IMR-90 (cell line): ENCODE measurements at regions not wholly inside any gene's neighbourhood (a gene's known extent, or its start where the extent isn't known, plus 50 kb on each side); places are given as distances from the start of the nearest gene placed in this dataset.

ENCODE experiments used
- ATAC-seq: fragments of 200-7000 bp; cut with Tn5 transposase; 2 replicates; pipeline ENCODE4 v1.9.1; 2020; ENCODE audit warnings: low read depth, mild to moderate bottlenecking, moderate library complexity
- BruUV-seq: library from RNA; stranded (reverse); fragments of 400-500 nt; replicated peaks from 2 replicates; lab custom pipeline; 2021; lab: Mats Ljungman, UMichigan
- CTCF ChIA-PET: fragments of 300-600 bp; formaldehyde crosslinking; extraction: SDS; loops from one replicate; lab custom pipeline; 2021; ENCODE audit warnings: antibody characterized with exemption; lab: Yijun Ruan, JAX
- POLR2A ChIA-PET: fragments of 300-600 bp; sonication (Branson Sonifier 250); formaldehyde crosslinking; loops from one replicate; lab custom pipeline; 2022; ENCODE audit warnings: antibody characterized with exemption; ENCODE audit not compliant: unreplicated experiment; lab: Charles Lee
- DNase-seq: peaks from one replicate; pipeline ENCODE4 v3.0.0; 2013
- H2AFZ ChIP-seq: replicated peaks from 2 replicates; pipeline ENCODE3; 2013; ENCODE audit warnings: low read length, mild to moderate bottlenecking; ENCODE audit not compliant: poor library complexity
- H2AK5ac ChIP-seq: 2 replicates; pipeline ENCODE4 v1.6.1; 2013; ENCODE audit warnings: low read depth, low read length, inconsistent platforms
- H2AK9ac ChIP-seq: replicated peaks from 2 replicates; pipeline ENCODE3; 2013; ENCODE audit warnings: mild to moderate bottlenecking, low read depth, low read length, moderate library complexity; ENCODE audit not compliant: poor library complexity
- H2BK120ac ChIP-seq: 2 replicates; pipeline ENCODE4 v1.6.1; 2013; ENCODE audit warnings: low read depth, low read length, inconsistent platforms
- H2BK15ac ChIP-seq: 3 replicates; pipeline ENCODE4 v1.6.1; 2013; ENCODE audit warnings: low read depth, low read length, inconsistent platforms
- H2BK20ac ChIP-seq: 2 replicates; pipeline ENCODE4 v1.6.1; 2013; ENCODE audit warnings: low read depth, mild to moderate bottlenecking, inconsistent platforms, low read length, moderate library complexity
- H2BK5ac ChIP-seq: 2 replicates; pipeline ENCODE4 v1.6.1; 2013; ENCODE audit warnings: mild to moderate bottlenecking, low read depth, low read length, inconsistent platforms; ENCODE audit not compliant: poor library complexity, severe bottlenecking
- H3K14ac ChIP-seq: replicated peaks from 2 replicates; pipeline ENCODE4 v1.6.1; 2013; ENCODE audit warnings: low read depth, low read length, inconsistent platforms
- H3K18ac ChIP-seq: 2 replicates; pipeline ENCODE4 v1.6.1; 2013; ENCODE audit warnings: low read depth, low read length, control low read depth
- H3K23ac ChIP-seq: 2 replicates; pipeline ENCODE4 v1.6.1; 2013; ENCODE audit warnings: low read depth, low read length, inconsistent platforms
- H3K27ac ChIP-seq: 2 replicates; pipeline ENCODE4 v1.5.1; 2013; ENCODE audit warnings: mild to moderate bottlenecking, control low read depth, low read length; ENCODE audit not compliant: insufficient read depth
- H3K27me3 ChIP-seq: 2 replicates; pipeline ENCODE4 v1.6.1; 2013; ENCODE audit warnings: low read length; ENCODE audit not compliant: control insufficient read depth, insufficient read depth
- H3K36me3 ChIP-seq: 2 replicates; pipeline ENCODE4 v1.6.1; 2013; ENCODE audit warnings: low read length, mixed read lengths; ENCODE audit not compliant: control insufficient read depth, insufficient read depth
- H3K4ac ChIP-seq: 2 replicates; pipeline ENCODE4 v1.6.1; 2013; ENCODE audit warnings: low read depth, low read length, inconsistent platforms
- H3K4me1 ChIP-seq: 2 replicates; pipeline ENCODE4 v1.6.1; 2013; ENCODE audit warnings: low read length, mixed read lengths; ENCODE audit not compliant: control insufficient read depth, insufficient read depth
- H3K4me2 ChIP-seq: 2 replicates; pipeline ENCODE4 v1.6.1; 2013; ENCODE audit warnings: low read depth, mild to moderate bottlenecking, control low read depth, low read length, moderate library complexity
- H3K4me3 ChIP-seq: 2 replicates; pipeline ENCODE4 v1.5.1; 2013; ENCODE audit warnings: low read depth, mild to moderate bottlenecking, control low read depth, low read length, moderate library complexity; ENCODE audit not compliant: insufficient read depth
- H3K56ac ChIP-seq: 2 replicates; pipeline ENCODE4 v1.6.1; 2013; ENCODE audit warnings: low read length, inconsistent platforms; ENCODE audit not compliant: insufficient read depth; ENCODE audit errors: extremely low read depth
- H3K79me1 ChIP-seq, 2 experiments: 2 replicates each; pipeline ENCODE4 v1.6.1; 2013; ENCODE audit warnings: low read length in 2 of 2, inconsistent platforms in 1 of 2, low read depth in 1 of 2
- H3K9ac ChIP-seq: 2 replicates; pipeline ENCODE4 v1.6.1; 2013; ENCODE audit warnings: low read depth, low read length, control low read depth
- H3K9me1 ChIP-seq: 2 replicates; pipeline ENCODE4 v1.6.1; 2013; ENCODE audit warnings: low read length, inconsistent platforms; ENCODE audit not compliant: insufficient read depth
- H3K9me3 ChIP-seq: 2 replicates; pipeline ENCODE4 v1.6.1; 2013; ENCODE audit warnings: low read length; ENCODE audit not compliant: control insufficient read depth, insufficient read depth
- H4K20me1 ChIP-seq: 2 replicates; pipeline ENCODE4 v1.6.1; 2013; ENCODE audit warnings: low read length, inconsistent platforms; ENCODE audit not compliant: insufficient read depth
- H4K5ac ChIP-seq: 2 replicates; pipeline ENCODE4 v1.6.1; 2013; ENCODE audit warnings: mild to moderate bottlenecking, low read depth, low read length, control low read depth
- H4K8ac ChIP-seq, 2 experiments: 2 replicates each; pipeline ENCODE4 v1.6.1; 2013; ENCODE audit warnings: low read depth in 2 of 2, low read length in 2 of 2, control low read depth in 1 of 2, inconsistent platforms in 1 of 2
- H4K91ac ChIP-seq: 2 replicates; pipeline ENCODE4 v1.6.1; 2013; ENCODE audit warnings: low read depth, low read length, inconsistent platforms; ENCODE audit not compliant: insufficient read depth
- BHLHE40 ChIP-seq: fragments of 150-350 bp; IDR thresholded peaks from 2 replicates; pipeline ENCODE4 v1.6.1; 2016; ENCODE audit warnings: mild to moderate bottlenecking, low read depth, low read length
- CEBPB ChIP-seq: IDR thresholded peaks from 2 replicates; pipeline ENCODE4 v1.6.1; 2012; ENCODE audit warnings: low read depth, low read length, improper control_type of control experiment
- CHD1 ChIP-seq: IDR thresholded peaks from 2 replicates; pipeline ENCODE4 v1.6.1; 2012; ENCODE audit warnings: low read depth, low read length, improper control_type of control experiment
- FOS ChIP-seq: fragments of 150-350 bp; IDR thresholded peaks from 2 replicates; pipeline ENCODE4 v1.6.1; 2016; ENCODE audit warnings: low read depth, low read length
- MAFK ChIP-seq: IDR thresholded peaks from 2 replicates; pipeline ENCODE4 v1.6.1; 2012; ENCODE audit warnings: low read depth, low read length, improper control_type of control experiment
- MXI1 ChIP-seq: IDR thresholded peaks from 2 replicates; pipeline ENCODE4 v1.6.1; 2012; ENCODE audit warnings: low read depth, mild to moderate bottlenecking, low read length, moderate library complexity, borderline replicate concordance
- NFE2L2 ChIP-seq: fragments of 150-350 bp; IDR thresholded peaks from 2 replicates; pipeline ENCODE4 v1.6.1; 2016; ENCODE audit warnings: low read depth, mild to moderate bottlenecking, low read length
- RCOR1 ChIP-seq: IDR thresholded peaks from 2 replicates; pipeline ENCODE4 v1.6.1; 2012; ENCODE audit warnings: mild to moderate bottlenecking, low read length, improper control_type of control experiment; ENCODE audit not compliant: insufficient replicate concordance
- SMC3 ChIP-seq: fragments of 150-350 bp; IDR thresholded peaks from 2 replicates; pipeline ENCODE4 v1.6.1; 2016; ENCODE audit warnings: low read depth, mild to moderate bottlenecking, antibody characterized with exemption, low read length, moderate library complexity
- WGBS, 2 experiments: methylation state at CpG; one replicate each; pipeline versions ENCODE4 v1.1.5 to v1.1.7; 2013; ENCODE audit warnings: missing lambda C conversion rate in 2 of 2; ENCODE audit not compliant: insufficient read length in 1 of 2; ENCODE audit errors: extremely low coverage in 2 of 2; 5-methylcytosine and 5-hydroxymethylcytosine counted together
- dilution Hi-C: fragments of 300-500 bp; cut with HindIII; formaldehyde crosslinking; loops from one replicate; pipeline ENCODE4 v1.14.3; 2018; ENCODE audit warnings: low sequenced_read_pairs; ENCODE audit not compliant: unreplicated experiment
- in situ Hi-C: fragments of 300-500 bp; cut with MboI; formaldehyde crosslinking; loops from 3 replicates; pipeline ENCODE4 v1.14.3; 2019; ENCODE audit warnings: low sequenced_read_pairs, inconsistent platforms, mixed read lengths
- intact Hi-C: fragments of 100-400 bp; cut with micrococcal nuclease; formaldehyde crosslinking; loops from 2 replicates; pipeline ENCODE4 v1.10.0; 2022
- TF ChIP-seq, protein P1 (sequence below): fragments of 150-350 bp; IDR thresholded peaks from 2 replicates; pipeline ENCODE4 v1.6.1; 2017; ENCODE audit warnings: mild to moderate bottlenecking, antibody characterized with exemption, low read length, low read depth
- TF ChIP-seq, protein P2 (sequence below): fragments of 150-350 bp; IDR thresholded peaks from 2 replicates; pipeline ENCODE4 v1.6.1; 2016; ENCODE audit warnings: low read depth, mild to moderate bottlenecking, low read length, moderate library complexity, borderline replicate concordance

DNA sequence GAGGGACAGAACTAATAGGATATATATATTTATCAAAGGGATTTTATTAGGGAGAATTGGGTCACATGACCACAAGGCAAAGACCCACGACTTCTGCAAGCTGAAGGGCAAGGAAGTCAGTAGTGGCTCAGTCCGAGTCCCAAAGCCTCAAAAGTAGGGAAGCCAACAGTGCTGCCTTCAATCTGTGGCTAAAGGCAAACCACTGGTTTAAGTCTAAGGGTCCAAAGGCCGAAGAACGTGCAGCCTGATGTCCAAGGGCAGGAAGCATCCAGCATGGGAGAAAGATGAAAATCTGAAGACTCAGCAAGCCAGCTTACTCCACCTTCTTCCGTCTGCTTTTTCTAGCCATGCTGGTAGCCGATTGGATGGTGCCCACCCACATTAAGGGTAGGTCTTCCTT lies 157.9 kb upstream of the CRY1 start:
- ChIA-PET CTCF (no interaction called here), POLR2A (no interaction called here)
- ATAC-seq = no peak
- Histone ChIP-seq H4K91ac (no peak overlapping the region), H3K27ac (no peak overlapping the region), H3K56ac (no peak overlapping the region), H4K8ac (no peak overlapping the region), H2AK9ac (no peak overlapping the region), H4K20me1 (no peaks in the 10 kb centered on the region), H2BK120ac (no peak overlapping the region), H3K36me3 (no peaks in the 10 kb centered on the region), H3K79me1 (no peaks in the 10 kb centered on the region), H3K4ac (no peak overlapping the region), H3K27me3 (peaks cover 7% of the 10 kb centered on the region), H2BK15ac (no peak overlapping the region), H2BK5ac (no peak overlapping the region), H3K14ac (no peak overlapping the region), H3K9me3 (0 out of 2 replicates have a peak, but pooled peaks cover under 1% of the 10 kb centered on the region), H2BK20ac (no peak overlapping the region), H3K4me3 (no peak overlapping the region), H3K18ac (no peak overlapping the region), H2AFZ (no peak overlapping the region), H3K4me1 (no peaks in the 10 kb centered on the region), H4K5ac (no peak overlapping the region), H3K9ac (no peak overlapping the region), H3K9me1 (no peaks in the 10 kb centered on the region), H2AK5ac (no peak overlapping the region), H3K4me2 (no peak overlapping the region), H3K23ac (no peak overlapping the region)
- in situ Hi-C loops (no loop called here), dilution Hi-C loops (no loop called here), intact Hi-C loops (no loop called here)
- TF ChIP-seq, protein P1, sequence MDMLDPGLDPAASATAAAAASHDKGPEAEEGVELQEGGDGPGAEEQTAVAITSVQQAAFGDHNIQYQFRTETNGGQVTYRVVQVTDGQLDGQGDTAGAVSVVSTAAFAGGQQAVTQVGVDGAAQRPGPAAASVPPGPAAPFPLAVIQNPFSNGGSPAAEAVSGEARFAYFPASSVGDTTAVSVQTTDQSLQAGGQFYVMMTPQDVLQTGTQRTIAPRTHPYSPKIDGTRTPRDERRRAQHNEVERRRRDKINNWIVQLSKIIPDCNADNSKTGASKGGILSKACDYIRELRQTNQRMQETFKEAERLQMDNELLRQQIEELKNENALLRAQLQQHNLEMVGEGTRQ = no peak
- no peak for TF ChIP-seq CEBPB
- no peak for TF ChIP-seq RCOR1
- no peak for TF ChIP-seq NFE2L2
- TF ChIP-seq MAFK = no peak
- TF ChIP-seq, protein P2, sequence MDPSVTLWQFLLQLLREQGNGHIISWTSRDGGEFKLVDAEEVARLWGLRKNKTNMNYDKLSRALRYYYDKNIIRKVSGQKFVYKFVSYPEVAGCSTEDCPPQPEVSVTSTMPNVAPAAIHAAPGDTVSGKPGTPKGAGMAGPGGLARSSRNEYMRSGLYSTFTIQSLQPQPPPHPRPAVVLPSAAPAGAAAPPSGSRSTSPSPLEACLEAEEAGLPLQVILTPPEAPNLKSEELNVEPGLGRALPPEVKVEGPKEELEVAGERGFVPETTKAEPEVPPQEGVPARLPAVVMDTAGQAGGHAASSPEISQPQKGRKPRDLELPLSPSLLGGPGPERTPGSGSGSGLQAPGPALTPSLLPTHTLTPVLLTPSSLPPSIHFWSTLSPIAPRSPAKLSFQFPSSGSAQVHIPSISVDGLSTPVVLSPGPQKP = no peak
- TF ChIP-seq FOS = no peak
- TF ChIP-seq BHLHE40 = no peak
- TF ChIP-seq SMC3 = no peak
- no peak for TF ChIP-seq MXI1
- TF ChIP-seq CHD1 = no peak
- WGBS, 2 experiments = 57% methylated on average over 4 of the region's 6 CpGs; no CpG with 5 or more reads in 1 of the 2 experiments
- BruUV-seq = no TSS peak
- no peak for DNase-seq
